ENCODE measurements at regions not wholly inside any gene's neighbourhood (a gene's known extent, or its start where the extent isn't known, plus 50 kb on each side); places are given as distances from the start of the nearest gene placed in this dataset.
"Not testable (repeated sequence)": the region's sequence is repeated elsewhere in the genome, so short reads cannot be mapped to it uniquely, and the experiment has no call there.

- no peak for DNase-seq
Measured at GRCh38 chr17:74128456-74129211, 74.8 kb upstream of the RPL38 start.

DNA sequence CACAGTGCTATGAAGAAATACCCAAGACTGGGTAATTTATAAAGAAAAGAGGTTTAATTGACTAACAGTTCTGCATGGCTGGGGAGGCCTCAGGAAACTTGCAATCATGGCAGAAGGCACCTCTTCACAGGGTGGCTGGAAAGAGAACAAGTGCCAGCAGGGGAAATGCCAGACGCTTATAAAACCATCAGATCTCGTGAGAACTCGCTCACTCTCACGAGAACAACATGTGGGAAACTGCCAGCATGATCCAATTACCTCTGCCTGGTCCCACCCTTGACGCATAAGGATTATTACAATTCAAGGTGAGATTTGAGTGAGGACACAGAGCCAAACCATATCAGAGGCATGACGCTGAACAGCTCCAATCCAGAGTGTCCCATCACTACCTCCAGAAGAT lies 73.7 kb upstream of the RPL38 start:
- DNase-seq = not testable (repeated sequence)

GRCh38 chr17:74130276-74130675 lies 73.2 kb upstream of the RPL38 start:
- DNase-seq = no peak

GRCh38 chr17:74130841-74131240 lies 72.6 kb upstream of the RPL38 start:
- no peak for DNase-seq

DNA sequence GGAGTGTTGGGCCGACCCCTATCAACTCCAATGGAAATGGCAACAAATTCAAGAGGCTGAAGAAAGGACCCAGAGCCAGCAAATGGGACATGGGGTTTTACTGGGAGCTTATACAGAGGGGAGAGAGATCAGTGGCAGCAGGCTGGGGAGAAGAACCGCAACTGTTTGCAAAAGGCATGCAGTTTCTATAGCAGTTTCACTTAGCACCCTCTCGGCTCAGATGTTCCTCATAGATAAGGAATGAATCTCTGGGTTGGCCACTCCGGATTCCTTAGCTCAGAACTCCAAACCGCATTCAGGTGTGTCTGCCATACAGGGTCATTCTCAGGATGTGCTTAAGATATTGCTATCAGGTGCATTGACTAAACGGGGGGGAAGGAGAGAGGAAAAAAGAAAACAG lies 71.1 kb upstream of the RPL38 start:
- no peak for DNase-seq

DNA sequence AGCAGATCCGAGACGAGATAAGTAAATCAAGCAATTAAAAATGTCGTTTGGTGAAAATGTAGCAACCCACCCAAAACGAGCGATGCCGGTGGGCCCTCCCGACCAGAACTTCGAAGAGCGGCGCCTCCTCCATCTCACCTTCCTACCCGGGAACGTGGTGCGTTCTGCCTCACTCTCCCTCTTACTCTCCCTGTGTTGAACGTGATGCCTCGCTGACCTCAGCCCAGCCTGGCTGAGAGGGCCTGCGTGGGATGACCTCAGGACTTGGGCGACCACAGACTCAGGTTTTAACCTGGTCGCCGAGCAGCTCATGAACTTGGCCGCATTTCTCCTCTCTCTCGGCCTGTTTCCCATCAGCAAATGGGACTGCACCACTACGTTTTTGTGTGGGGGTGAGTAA lies 69.7 kb upstream of the RPL38 start:
- DNase-seq = no peak

DNA sequence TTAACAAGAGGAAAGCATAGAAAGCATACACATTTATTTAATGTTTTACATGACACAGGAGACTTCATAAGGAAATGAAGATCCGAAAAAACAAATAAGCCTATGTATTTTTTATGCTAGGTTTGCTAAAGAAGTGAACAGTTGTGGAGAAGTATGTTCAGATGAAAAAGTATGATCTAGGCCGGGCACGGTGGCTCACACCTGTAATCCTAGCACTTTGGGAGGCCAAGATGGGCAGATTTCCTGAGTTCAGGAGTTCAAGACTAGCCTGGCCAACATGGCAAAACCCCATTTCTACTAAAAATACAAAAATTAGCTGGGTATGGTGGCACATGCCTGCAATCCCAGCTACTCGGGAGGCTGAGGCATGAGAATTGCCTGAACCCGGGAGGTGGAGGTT lies 69.2 kb upstream of the RPL38 start:
- DNase-seq = not testable (repeated sequence)

GRCh38 chr17:74134991-74135390 lies 68.5 kb upstream of the RPL38 start:
- no peak for DNase-seq

- no peak for DNase-seq
Measured at GRCh38 chr17:74135391-74136167, 67.9 kb upstream of the RPL38 start.

GRCh38 chr17:74137416-74137815 lies 66.1 kb upstream of the RPL38 start:
- DNase-seq = no peak

DNA sequence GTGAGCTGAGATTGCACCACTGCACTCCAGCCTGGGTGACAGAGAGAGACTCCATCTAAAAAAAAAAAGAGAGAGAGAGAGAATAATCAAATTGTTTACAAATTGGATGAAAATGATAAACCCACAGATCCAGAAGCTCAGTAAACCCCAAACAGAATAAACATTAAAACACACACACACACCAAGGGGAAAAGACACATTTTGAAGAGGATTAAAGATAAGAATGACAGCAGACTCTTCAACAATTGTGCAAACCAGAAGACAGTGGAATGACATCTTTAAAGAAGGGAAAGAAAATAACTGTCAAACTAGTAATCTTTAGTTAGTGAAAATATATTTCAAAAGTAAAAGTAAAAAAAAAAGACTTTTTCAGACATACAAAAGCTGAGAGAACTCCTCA lies 64.4 kb upstream of the RPL38 start:
- DNase-seq = no peak

GRCh38 chr17:74140282-74140681 lies 63.2 kb upstream of the RPL38 start:
- no peak for DNase-seq

DNA sequence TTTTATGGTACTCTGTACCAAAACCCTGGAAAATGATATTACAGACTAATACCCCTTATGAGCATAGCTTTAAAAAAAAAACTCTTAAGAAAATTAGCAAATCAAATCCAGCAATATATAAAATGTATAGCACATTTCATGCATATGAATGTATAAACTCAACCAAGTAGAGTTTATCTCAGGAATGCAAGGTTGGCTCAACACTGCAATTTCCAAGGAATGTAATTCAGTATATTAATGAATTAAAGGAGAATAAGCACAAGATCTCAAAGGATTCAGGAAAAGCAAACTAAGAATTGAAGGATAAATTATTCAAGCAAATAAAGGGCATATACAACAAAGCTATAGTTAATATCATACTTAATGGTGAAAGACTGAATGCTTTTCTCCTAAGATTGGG lies 61.9 kb upstream of the RPL38 start:
- no peak for DNase-seq

DNA sequence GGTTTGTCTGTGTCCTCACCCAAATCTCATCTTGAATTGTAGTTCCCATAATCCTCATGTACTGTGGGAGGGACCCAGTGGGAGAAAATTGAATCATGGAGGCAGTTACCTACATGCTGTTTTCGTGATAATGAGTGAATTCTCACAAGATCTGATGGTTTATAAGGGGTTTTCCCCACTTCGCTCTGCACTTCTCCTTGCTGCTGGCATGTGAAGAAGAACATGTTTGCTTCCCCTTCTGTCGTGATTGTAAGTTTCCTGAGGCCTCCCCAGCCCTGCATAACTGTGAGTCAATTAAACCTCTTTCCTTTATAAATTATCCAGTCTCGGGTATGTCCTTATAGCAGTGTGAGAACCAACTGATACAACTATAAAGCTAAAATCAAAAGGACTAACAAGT lies 60.2 kb upstream of the RPL38 start:
- DNase-seq = not testable (repeated sequence)

GRCh38 chr17:74145756-74146155 lies 57.7 kb upstream of the RPL38 start:
- DNase-seq = no peak

GRCh38 chr17:74146196-74146595 lies 57.3 kb upstream of the RPL38 start:
- no peak for DNase-seq

DNA sequence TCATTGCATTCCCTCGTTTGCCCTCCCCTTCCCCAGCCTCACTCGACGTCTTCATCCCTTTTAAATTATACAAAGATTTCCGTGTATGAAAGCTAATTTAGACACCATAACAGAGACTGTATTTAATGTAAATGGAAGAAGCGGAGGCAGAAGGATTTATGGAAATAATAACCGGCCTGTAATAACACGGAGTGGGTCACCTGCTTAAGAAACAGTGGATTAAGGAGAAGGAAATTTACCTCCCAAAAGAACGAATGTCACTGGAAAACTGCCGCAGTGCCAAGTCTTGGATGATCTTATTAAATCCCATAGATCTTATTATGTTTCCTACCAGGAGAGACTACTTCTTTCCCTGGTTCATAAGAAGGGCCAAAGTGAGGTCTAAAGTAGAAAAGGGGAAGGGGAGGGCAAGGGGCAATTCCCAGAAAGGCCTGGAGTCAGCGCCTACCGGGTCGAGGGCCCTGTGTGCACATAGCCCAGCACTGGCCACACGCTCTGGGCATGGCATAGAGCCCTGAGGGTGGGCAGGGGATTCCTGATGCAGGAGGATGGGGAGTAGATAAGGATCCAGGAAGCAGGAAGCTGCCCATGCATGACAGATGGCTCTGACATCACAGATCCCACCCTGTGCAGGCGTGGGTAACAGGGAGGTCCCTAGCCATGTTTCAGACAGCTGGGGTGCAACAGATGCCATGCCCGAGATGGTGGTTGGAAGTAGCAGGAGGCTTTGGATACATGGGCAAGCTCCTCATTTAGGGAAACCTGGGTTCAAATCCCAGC lies 56.2 kb upstream of the RPL38 start:
- DNase-seq = no peak

DNA sequence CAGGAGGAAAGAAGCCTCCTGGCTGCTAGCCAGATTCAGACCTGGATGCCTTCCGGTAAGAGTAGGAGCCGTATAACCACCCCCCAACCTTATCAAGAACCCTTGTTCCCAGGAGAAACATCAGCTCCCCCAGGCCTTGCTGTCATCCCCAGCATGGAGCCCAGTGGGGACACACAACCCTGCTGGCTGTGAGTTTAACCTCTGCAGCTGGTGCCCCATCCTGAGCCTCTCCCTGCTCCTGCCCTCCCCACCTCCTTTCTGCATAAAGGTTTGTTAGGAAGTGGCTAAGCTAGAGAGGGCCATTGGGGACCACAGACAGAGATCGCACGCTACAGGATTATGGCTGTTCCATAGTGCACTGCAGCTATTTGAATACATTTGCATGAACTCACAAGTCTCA lies 55.5 kb upstream of the RPL38 start:
- DNase-seq = no peak

- DNase-seq = no peak
Measured at GRCh38 chr17:74148446-74148845, 55.0 kb upstream of the RPL38 start.

GRCh38 chr17:74148901-74149596 lies 54.4 kb upstream of the RPL38 start:
- DNase-seq = no peak

- DNase-seq = no peak
Measured at GRCh38 chr17:74149597-74150427, 53.7 kb upstream of the RPL38 start.

GRCh38 chr17:74150428-74151025 lies 53.0 kb upstream of the RPL38 start:
- DNase-seq = no peak
